GM19043 (cell line): ENCODE measurements at regions not wholly inside any gene's neighbourhood (a gene's known extent, or its start where the extent isn't known, plus 50 kb on each side); places are given as distances from the start of the nearest gene placed in this dataset.
"Not testable (repeated sequence)": the region's sequence is repeated elsewhere in the genome, so short reads cannot be mapped to it uniquely, and the experiment has no call there.

Source experiments
- ATAC-seq: cut with Tn5 transposase; IDR thresholded peaks from one replicate; pipeline ENCODE4 v1.9.1; 2021; ENCODE audit warnings: low read depth; ENCODE audit not compliant: unreplicated experiment

DNA sequence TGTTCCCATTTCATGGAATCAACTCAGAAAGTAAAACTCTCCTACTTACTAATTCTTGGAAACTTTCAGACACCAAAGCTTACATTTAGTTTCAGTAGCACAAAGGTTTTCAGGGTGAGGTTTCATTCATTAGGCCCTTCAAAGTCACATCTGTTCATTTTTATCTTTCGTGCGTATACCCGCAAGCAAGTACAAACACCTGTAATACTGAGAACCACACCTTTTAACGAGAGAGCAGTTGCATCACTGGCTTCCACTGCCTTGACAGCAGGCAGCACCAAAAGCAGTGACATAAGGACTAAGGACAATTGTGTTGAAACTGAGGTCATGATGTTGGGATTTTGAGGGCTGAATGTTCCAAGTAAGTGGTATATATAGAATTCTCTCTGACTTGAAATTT lies 60.5 kb downstream of the GOLGA6L22 start:
- not testable (repeated sequence) for ATAC-seq

DNA sequence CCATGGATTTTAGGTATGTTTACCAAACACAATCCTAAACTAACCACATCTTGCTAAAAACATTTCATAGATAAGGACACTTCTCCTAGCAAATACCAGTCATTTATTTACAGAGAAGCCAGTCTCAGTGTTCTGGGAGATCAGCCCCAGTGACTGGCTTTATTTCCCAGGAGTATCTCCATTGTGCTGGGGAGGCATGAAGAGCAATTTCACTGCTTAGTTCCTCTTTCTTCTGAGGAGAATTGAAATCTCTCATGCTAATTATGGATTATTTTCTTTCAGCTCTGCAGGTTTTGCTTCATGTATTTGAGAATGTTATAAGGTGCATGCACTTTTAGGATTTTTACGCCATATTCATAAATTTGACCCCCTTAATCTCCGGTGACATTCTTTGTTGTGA lies 67.8 kb downstream of the GOLGA6L22 start:
- ATAC-seq = not testable (repeated sequence)

DNA sequence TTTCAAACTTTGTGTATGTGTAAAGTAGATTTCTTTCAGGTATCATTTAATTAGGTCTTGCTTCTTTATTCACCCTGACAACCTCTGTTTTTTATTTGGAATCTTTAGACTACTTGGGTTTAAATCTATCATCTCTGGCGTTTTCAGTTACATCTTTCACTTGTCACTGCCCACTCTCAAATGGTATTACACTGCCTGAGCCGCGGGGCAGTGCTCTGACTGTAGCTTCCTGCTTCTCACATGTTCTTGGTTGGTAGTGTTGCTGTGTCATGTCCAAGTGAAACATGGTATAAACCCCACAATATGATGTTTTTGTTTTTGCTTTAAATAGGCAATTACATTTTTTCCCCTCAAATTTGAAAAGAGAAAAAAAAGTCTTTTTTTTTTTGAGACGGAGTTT lies 68.3 kb downstream of the GOLGA6L22 start:
- ATAC-seq = not testable (repeated sequence)

DNA sequence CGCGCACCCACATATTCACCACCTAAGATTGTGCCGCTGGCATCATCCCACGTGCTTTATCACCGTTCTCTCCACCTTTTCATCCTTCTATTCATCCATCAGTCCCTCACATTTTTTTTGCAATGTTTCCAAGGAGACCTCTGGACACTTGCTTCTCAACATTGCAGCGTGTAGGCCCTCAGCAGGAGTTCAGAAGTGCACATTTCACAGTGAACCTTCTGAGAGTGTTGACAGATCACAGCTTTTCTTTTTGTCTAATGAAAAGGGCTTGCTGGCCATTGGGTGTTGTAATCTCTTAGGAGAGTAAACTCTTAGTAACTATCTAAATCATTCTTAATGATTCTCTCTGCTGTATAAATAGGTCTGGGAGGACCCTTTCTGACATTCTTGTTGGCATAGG lies 70.5 kb downstream of the GOLGA6L22 start:
- not testable (repeated sequence) for ATAC-seq

DNA sequence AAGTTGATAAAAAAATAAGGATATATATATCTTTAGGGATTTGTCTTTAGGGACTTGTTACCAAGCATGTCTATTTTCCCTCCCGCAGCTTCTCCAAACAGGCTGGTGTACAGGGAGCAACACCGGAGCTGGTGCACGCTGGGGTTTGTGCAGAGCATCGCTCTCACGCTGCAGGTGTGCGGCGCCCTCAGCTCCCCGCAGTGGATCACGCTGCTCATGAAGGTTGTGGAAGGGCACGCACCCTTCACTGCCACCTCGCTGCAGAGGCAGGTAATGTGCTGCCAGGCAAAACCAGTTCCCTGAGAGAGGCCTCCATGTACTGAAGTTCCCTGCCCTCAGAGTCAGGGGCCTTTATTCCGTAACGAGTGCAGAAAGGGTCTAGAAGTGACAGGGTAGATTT lies 101.0 kb downstream of the GOLGA6L22 start:
- not testable (repeated sequence) for ATAC-seq

DNA sequence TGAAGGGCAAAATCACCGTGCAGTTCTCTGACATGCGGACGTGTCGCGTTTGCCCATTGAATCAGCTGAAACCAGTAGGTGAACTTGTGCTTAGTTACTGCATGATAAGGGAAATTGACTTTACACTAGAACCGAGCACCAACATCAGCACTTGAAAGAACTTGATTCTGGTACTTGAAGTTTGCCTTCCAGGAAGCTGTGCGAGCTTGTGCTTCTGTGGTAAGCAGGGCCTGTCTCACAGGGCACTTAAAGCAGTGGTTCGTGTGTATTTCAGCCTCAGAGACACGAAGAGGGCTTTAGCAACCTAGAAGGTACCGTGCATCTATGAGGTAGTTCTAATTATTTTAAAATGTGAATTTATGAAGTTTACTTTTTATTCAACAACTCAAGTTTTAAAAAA lies 103.0 kb downstream of the GOLGA6L22 start:
- not testable (repeated sequence) for ATAC-seq

DNA sequence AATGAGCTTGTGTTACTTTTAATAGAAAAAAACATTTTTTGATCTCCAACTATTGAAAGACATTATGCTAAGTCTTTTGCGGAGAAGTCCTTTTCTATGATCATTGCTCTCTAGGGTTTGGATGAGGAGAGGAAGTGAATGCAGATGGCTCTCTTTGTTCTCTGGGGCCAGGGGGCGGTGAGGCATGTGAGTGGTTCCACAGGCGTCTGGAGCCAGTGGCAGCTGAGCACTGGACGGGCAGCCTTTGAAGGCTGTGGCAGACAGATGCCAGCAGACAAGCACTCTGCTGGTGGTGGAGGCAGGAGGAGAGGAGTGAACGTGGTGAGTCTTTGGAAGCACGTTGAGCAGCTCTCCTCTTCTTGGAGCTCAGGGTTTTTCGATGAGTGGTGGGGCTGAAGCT lies 107.8 kb downstream of the GOLGA6L22 start:
- not testable (repeated sequence) for ATAC-seq

DNA sequence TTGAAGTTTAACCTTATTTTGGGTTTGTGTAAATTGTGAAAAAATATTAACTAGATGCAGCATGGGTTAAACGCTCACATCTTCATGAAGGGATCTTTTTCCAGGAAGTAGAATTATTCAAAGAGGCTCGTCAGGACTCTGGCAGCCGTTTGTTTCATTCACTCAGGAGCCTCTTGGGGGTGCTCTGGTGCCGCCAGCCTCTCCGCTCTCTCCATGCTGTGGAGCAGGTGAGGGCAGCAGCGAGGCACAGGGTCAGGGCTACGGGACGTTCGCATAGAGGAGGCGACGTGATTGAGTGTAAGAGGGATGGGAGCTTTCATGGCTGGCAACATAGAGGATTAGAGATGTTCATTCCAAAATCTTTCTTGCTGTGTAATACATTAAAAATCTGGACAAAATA lies 110.8 kb downstream of the GOLGA6L22 start:
- not testable (repeated sequence) for ATAC-seq

DNA sequence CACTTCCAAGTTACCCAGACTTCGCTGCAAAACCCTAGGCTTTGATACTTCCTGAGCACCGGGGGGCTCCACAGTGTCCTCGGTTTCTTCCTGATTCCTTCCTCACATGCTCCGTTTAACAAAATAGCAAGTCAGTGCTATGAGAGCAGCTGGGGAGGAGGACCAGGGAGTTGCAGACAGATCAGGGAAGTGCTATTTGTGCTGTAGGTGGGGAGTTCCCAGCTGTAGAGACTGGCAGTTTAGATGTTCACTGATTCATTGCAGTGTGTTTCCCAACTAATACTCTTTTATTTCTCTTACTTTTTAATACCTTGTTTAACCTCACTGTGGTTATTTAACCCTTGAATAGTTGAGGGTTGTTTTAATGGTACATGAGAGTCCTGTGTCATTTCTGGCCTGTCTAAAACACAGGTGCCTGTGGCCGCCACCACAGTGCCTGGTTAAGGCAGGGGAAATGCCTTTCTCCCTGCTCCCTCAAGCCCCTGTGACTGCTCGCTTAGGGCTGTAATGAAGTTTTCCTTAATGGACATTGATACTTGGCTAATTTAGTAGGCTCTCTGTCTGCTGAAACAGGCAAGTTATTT lies 113.5 kb downstream of the GOLGA6L22 start:
- not testable (repeated sequence) for ATAC-seq

DNA sequence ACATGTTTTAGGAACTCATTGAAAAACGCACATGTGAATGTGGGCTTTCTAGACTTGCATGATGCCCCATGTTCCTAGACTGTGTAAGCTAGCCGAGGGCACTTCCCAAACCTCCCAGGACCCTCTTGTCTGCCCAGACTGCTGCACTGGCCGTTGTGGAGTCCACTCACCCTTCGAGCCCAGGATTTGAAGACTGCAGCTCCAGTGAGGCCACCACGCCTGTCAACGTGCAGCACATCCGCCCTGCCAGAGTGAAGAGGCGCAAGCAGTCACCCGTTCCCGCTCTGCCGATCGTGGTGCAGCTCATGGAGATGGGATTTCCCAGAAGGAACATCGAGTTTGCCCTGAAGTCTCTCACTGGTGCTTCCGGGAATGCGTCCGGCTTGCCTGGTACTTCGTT lies 114.1 kb downstream of the GOLGA6L22 start:
- not testable (repeated sequence) for ATAC-seq

DNA sequence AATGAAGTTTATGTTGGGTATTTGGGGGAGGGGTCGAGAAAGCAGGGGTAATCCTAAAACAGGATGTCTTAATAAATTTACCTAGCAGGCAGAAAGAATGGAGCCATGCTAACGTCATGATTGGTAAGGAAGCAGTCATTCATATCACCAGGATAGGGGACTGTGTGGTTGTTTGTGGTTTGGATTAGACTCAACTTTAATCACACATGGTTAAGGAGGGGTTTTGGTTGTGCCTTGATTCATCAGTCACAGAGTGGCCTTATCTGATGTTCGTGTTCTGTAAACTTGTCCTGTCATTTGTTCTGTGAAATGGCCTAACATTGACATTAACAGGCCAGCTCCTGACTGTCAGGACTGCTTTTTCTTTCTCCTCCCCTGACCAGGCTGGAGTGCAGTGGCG lies 119.1 kb downstream of the GOLGA6L22 start:
- not testable (repeated sequence) for ATAC-seq

DNA sequence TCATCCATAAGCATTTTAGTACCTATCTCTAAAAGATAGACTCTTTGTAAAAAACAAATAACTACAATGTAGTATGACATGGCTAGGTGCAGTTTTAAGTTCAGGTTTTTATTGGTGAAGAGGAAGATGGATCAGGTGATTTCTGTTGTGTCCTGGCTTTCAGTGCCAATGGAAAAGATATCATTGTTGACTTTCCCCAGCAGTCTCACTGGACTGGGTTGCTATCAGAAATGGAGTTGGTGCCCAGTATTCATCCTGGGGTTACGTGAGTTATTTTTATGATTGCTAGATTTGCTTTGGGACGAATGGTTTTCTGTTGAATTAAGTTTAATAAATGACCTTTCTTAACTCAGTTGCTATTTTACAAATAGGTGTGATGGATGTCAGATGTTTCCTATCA lies 120.5 kb downstream of the GOLGA6L22 start:
- not testable (repeated sequence) for ATAC-seq

DNA sequence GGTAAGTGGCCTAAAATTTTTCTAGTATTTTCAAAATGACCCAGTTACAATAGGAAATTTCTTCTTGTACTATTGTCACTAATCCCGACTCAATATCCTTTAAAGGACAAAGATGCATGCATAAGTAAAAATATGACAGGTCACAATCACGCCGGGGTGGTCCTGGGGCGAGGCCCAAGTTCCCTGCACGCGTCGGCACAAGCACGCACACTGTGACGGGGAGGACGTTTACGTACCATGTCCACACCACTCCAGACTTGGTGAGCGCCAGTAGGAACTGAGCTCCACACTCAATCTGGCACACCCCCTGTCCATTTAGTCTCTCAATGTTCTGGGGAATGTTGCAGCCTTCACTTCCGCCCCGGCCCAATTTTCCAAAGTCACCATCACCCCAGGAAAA lies 128.7 kb downstream of the GOLGA6L22 start:
- ATAC-seq = not testable (repeated sequence)

DNA sequence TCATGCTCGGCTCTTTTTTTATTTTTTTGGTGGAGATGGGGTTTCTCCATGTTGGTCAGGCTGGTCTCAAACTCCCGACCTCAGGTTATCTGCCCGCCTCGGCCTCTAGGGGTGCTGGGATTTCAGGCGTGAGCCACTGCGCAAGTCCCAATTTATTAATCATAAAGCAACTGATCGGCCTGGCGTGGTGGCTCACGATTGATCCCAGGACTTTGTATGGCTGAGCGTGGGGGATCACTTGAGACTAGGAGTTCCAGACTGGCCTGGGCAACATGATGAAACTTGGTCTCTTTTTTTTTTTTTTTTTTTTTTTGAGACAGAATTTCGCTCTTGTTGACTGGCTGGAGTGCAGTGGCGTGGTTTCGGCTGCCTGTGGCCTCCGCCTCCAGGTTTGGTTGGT lies 139.8 kb downstream of the GOLGA6L22 start:
- not testable (repeated sequence) for ATAC-seq

DNA sequence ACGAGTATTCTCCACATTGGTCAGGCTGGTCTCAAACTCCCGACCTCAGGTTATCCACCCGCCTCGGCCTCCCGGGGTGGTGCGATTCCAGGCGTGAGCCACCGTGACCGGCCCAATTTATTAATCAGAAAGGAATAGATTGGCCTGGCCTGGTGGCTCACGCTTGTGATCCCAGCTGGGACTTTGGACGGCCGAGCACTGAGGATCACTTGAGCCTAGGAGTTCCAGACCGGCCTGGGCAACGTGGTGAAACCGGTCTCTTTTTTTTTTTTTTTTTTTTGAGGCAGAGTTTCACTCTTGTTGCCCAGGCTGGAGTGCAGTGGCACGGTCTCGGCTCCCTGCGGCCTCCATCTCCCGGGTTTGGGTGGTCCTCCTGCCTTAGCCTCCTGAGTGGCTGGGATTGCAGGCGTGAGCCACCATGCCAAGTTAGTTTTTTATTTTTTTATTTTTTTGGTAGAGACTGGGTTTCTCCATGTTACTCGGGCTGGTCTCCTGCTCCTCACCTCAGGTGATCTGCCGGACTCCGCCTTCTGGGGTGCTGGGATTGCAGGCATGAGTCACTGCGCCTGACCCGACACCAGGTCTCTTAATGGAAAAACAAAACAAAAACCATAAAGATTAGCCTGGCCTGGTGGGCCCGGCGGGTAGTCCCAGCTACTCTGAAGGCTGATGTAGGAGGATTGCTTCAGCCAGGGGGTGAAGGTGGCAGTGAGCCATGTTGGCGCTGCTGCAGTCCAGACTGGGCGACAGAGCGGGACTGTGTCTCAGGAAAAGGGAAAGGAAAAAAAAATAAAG lies 141.0 kb downstream of the GOLGA6L22 start:
- not testable (repeated sequence) for ATAC-seq

DNA sequence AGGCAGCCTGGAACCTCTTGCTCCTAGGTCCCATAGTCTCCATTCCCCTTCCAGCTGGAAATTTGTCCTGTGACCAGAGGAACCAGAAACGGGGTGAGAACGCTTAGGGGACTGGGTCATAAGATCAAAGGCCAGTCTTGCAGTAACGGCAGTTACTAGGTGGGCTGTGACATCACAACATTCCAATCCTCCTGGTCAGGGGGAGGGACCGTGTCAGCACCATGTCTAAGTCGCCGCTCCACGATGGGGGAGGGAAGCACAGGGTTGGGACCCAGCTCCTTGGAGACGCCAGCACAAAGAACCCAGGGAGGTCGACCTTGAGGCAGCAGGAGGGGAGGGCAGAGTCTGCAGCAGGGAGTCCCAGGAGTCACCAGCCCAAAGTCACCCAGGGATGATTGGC lies 158.3 kb downstream of the GOLGA6L22 start:
- not testable (repeated sequence) for ATAC-seq

DNA sequence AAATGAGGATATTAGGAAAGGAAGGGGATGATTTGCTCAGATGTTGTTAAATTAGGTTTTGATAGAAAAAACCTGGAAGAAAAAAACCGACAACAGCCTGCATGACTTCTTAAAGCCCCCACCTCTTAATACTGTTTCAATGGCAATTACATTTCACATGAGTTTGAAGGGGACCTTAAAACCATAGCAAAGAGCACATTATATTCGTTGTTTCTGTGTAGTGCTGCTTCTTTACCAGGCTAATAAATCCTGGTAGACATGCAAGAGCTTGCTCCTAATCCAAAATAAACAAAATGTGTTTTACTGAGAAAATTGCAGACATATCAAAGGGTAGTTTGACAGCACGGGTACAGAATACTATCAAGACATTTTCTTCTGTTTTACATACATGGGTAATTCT lies 154.7 kb upstream of the NIPA1 start:
- ATAC-seq = not testable (repeated sequence)

DNA sequence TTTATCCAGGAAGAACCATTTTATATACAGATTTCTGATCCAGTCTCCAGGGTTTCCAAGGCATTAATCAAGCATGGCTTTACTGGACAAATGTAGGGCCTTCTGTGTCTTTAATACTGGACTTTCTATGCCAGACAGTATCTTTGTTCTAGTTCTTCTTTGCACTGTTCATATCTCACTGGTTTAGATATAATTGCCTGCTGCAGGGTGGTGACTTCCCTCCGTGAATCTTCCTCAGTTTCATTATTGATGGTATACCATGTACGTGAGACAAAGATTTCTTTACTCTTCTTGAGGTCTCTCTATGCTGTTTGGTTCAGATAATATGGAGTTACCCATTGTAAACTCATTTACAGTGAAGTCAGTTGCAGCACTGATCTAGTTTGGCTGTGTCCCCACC lies 146.5 kb upstream of the NIPA1 start:
- not testable (repeated sequence) for ATAC-seq

DNA sequence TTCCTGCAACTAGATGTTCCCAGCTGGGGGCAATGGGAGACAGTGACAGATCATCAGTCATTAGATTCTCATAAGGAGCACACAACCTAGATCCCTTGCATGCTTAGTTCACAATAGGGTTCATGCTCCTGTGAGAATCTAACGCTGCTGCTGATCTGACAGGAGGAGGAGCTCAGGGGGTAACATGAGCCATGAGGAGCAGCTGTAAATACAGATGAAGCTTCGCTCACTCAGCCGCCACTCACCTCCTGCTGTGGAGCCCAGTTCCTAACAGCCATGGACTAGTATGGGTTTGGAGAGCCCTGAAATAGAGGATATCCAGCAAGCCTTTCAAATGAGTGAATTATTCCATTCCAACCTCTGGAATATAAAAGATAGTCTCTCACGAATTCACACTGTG lies 137.0 kb upstream of the NIPA1 start:
- ATAC-seq = not testable (repeated sequence)

DNA sequence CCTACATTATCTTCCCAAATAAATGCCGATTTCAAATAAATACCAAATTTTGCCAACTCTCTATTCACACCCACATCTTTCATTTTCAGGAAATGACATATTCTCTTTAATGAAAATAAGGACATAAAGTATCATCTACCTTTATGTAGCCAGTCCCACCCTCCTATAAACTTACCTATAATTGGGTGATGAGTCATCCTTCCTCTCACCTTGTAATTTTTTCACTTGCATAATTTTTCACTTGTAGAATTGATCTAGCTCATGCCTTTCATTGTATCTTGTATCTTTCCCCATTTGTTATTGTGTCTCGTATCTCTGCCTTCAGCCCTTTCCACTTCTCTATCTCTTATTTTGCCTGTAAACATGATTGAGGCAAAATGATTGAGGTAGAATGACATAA lies 135.3 kb upstream of the NIPA1 start:
- not testable (repeated sequence) for ATAC-seq

DNA sequence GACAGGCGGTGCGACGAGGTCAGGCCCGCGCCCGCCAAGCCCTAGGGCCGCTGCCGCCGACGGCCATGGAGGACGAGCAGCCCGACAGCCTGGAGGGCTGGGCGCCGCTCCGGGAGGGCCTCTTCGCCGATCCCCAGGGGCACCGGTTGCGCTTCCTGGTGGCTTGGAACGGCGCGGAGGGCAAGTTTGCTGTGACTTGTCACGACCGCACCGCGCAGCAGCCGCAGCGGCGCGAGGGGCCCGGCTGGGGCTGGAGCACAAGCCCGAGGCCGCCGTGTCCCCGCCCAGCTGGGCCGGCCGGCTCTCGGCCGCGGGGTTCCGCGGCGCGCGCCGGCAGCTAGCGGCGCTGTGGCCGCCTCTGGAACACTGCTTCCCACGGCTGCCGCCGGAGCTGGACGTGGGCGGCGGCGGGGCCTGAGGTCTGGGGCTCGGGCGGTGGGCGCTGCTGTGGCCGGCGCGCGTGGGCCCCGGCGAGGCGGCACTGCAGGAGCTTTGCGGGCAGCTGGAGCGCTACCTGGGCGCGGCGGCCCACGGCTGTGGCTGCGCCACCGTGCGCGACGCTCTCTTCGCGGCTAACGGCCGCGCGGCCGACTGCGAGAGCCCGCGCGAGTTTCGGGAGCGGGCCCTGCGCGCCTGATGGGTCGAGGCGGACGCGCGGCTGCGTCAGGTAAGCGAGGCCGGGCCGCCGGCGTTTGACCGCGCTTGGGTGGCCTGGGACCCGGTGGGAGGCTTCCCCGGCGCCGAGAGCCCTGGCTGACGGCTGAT lies 122.0 kb upstream of the NIPA1 start:
- ATAC-seq = peak; percentile 69
